ENCODE measurements at regions not wholly inside any gene's neighbourhood (a gene's known extent, or its start where the extent isn't known, plus 50 kb on each side); places are given as distances from the start of the nearest gene placed in this dataset.

GRCh38 chr9:3677541-3677940, 151.7 kb upstream of the RFX3 start:
- no peak for TF ChIP-seq CTCF (IDR thresholded peaks at IDR 0.05)
- Mint-ChIP-seq H3K27me3 (ENCODE audit: unreplicated experiment) (peaks cover 5% of the 10 kb centered on the region), H3K27ac (ENCODE audit: unreplicated experiment) (no peak overlapping the region), H3K4me3 (ENCODE audit: unreplicated experiment) (no peak overlapping the region), H3K9me3 (ENCODE audit: unreplicated experiment) (no peaks in the 10 kb centered on the region), H3K4me1 (ENCODE audit: unreplicated experiment) (peaks cover 3% of the 10 kb centered on the region), H3K36me3 (ENCODE audit: unreplicated experiment) (no peaks in the 10 kb centered on the region)
- no peak for DNase-seq (ENCODE audit: extremely low spot score, unreplicated experiment)

DNA sequence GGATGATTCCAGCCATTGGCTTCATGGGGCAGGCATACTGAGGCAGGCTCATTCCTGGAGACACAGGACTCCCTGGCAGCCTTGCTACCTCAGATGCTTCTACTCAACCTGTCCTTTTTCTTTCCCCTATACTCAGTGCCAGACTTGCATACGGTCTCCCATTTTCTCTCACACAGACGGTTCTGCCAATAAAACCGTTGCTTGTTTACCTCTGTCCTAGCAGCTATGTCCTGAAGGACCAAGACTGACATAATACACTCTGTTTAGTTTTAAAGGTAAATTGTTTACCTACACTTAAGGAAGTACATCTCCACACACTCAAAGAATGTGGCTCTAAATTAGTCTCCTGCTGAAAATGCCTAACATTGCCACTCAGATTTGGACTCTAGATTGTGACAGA, 151.0 kb upstream of the RFX3 start:
- H3K4me3 Mint-ChIP-seq (ENCODE audit: unreplicated experiment): no peak overlapping the region
- no peak for TF ChIP-seq CTCF (IDR thresholded peaks at IDR 0.05)
- no peaks in the 10 kb centered on the region for H3K36me3 Mint-ChIP-seq (ENCODE audit: unreplicated experiment)
- peaks cover 3% of the 10 kb centered on the region for H3K4me1 Mint-ChIP-seq (ENCODE audit: unreplicated experiment)
- no peak for DNase-seq (ENCODE audit: extremely low spot score, unreplicated experiment)
- no peaks in the 10 kb centered on the region for H3K9me3 Mint-ChIP-seq (ENCODE audit: unreplicated experiment)
- H3K27me3 Mint-ChIP-seq (ENCODE audit: unreplicated experiment): peaks cover 2% of the 10 kb centered on the region
- H3K27ac Mint-ChIP-seq (ENCODE audit: unreplicated experiment): no peak overlapping the region

DNA sequence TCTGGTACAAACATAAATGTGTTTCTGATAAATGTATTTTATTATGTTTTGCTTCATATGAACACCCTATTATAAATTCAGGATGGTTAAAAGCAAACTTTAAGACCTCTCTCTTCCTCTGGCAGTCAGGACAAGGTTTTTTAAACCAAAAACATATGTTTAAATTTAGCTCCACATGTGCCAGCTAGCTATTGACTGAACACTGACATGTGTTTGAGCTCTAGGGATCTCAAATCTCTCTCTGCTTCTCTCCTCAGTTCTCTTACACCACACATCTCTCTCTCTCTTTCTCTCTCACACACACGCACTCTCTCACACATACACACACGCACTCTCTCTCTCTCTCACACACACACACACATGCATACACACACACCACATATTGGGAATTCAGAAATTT, 150.1 kb upstream of the RFX3 start:
- Mint-ChIP-seq H3K27me3 (ENCODE audit: unreplicated experiment) (peaks cover 2% of the 10 kb centered on the region), H3K36me3 (ENCODE audit: unreplicated experiment) (no peaks in the 10 kb centered on the region), H3K9me3 (ENCODE audit: unreplicated experiment) (no peaks in the 10 kb centered on the region), H3K27ac (ENCODE audit: unreplicated experiment) (no peak overlapping the region), H3K4me3 (ENCODE audit: unreplicated experiment) (no peak overlapping the region), H3K4me1 (ENCODE audit: unreplicated experiment) (peaks cover 3% of the 10 kb centered on the region)
- DNase-seq (ENCODE audit: extremely low spot score, unreplicated experiment): no peak
- no peak for TF ChIP-seq CTCF (IDR thresholded peaks at IDR 0.05)

DNA sequence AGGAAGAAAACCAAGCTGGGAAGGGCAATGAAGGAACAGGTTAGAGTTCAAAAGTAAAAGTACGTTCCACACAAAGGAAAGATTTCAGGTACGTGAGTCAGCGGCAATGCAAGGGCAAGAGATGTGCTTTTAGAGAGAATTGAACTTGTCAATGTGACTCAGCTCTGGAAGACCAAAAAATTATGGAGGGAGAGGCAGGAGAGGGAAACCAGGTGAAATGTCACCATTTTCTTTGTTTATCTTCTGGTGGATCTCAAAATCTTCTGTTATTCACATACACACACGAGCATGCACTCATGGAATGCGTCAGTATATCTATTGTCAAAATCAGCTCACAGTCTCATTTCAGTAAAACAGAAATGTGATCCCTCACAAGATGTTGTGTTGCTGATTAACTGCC, 148.8 kb upstream of the RFX3 start:
- Mint-ChIP-seq H3K36me3 (ENCODE audit: unreplicated experiment) (no peaks in the 10 kb centered on the region), H3K4me1 (ENCODE audit: unreplicated experiment) (peaks cover 3% of the 10 kb centered on the region), H3K27ac (ENCODE audit: unreplicated experiment) (no peak overlapping the region), H3K9me3 (ENCODE audit: unreplicated experiment) (no peaks in the 10 kb centered on the region), H3K4me3 (ENCODE audit: unreplicated experiment) (no peak overlapping the region), H3K27me3 (ENCODE audit: unreplicated experiment) (peaks cover 2% of the 10 kb centered on the region)
- no peak for DNase-seq (ENCODE audit: extremely low spot score, unreplicated experiment)
- TF ChIP-seq CTCF (IDR thresholded peaks at IDR 0.05): no peak

GRCh38 chr9:3672399-3672798, 146.6 kb upstream of the RFX3 start:
- no peaks in the 10 kb centered on the region for H3K9me3 Mint-ChIP-seq (ENCODE audit: unreplicated experiment)
- H3K27ac Mint-ChIP-seq (ENCODE audit: unreplicated experiment): no peak overlapping the region
- no peak overlapping the region for H3K4me3 Mint-ChIP-seq (ENCODE audit: unreplicated experiment)
- no peaks in the 10 kb centered on the region for H3K36me3 Mint-ChIP-seq (ENCODE audit: unreplicated experiment)
- H3K4me1 Mint-ChIP-seq (ENCODE audit: unreplicated experiment): peaks cover 3% of the 10 kb centered on the region
- DNase-seq (ENCODE audit: extremely low spot score, unreplicated experiment): no peak
- H3K27me3 Mint-ChIP-seq (ENCODE audit: unreplicated experiment): peaks cover 2% of the 10 kb centered on the region
- TF ChIP-seq CTCF (IDR thresholded peaks at IDR 0.05): no peak
